ENCODE measurements at regions not wholly inside any gene's neighbourhood (a gene's known extent, or its start where the extent isn't known, plus 50 kb on each side); places are given as distances from the start of the nearest gene placed in this dataset.
A peak's percentile ranks its signal among the peaks of the same experiment; 100 is the strongest.

GRCh38 chr20:24388828-24389380, 80.5 kb upstream of the SYNDIG1 start:
- Histone ChIP-seq H3K27ac (ENCODE audit: low read depth in 1 of 2, low read length in 2 of 2) (no peak overlapping the region), H3K9ac (ENCODE audit: low read depth in 1 of 2, low read length in 2 of 2) (no peak overlapping the region), H3K27me3 (ENCODE audit: control insufficient read depth in 4 of 4, insufficient read depth in 4 of 4, low read length in 3 of 4) (peaks cover 0 to 9% (median 2%) of the 10 kb centered on the region in 4 donors), H3K4me3 (ENCODE audit: low read depth in 1 of 3, low read length in 3 of 3) (no peak overlapping the region), H3K36me3 (ENCODE audit: control insufficient read depth in 4 of 4, insufficient read depth in 3 of 4, low read depth in 1 of 4, low read length in 3 of 4) (no peaks in the 10 kb centered on the region), H3K9me3 (ENCODE audit: control insufficient read depth in 4 of 4, low read length in 3 of 4) (no peaks in the 10 kb centered on the region), H3K4me1 (ENCODE audit: control insufficient read depth in 4 of 4, insufficient read depth in 4 of 4, low read length in 3 of 4) (no peaks in the 10 kb centered on the region)
- no peak for DNase-seq (ENCODE audit: low spot score)
- TF ChIP-seq JUND (IDR thresholded peaks at IDR 0.05) (no peak), REST (IDR thresholded peaks at IDR 0.05) (no peak), TAF1 (conservative IDR thresholded peaks at IDR 0.05) (no peak), GABPA (IDR thresholded peaks at IDR 0.05 in 1 of 2, conservative IDR thresholded peaks at IDR 0.05 in 1 of 2) (no peak), HNF4A (conservative IDR thresholded peaks at IDR 0.05) (no peak), SP1 (IDR thresholded peaks at IDR 0.05) (no peak), ZBTB33 (IDR thresholded peaks at IDR 0.05) (no peak), FOXA2 (IDR thresholded peaks at IDR 0.05) (no peak), MAX (IDR thresholded peaks at IDR 0.05) (no peak)
- 77% methylated on average over 8 of the region's 8 CpGs for WGBS

- no peaks in the 10 kb centered on the region for H3K9me3 ChIP-seq (ENCODE audit: control insufficient read depth in 4 of 4, low read length in 3 of 4)
- TF ChIP-seq ATF3 (IDR thresholded peaks at IDR 0.05) (no peak), FOXA1 (IDR thresholded peaks at IDR 0.05) (no peak), FOXA2 (IDR thresholded peaks at IDR 0.05) (no peak), TAF1 (conservative IDR thresholded peaks at IDR 0.05) (no peak), JUND (IDR thresholded peaks at IDR 0.05) (no peak), CTCF (IDR thresholded peaks at IDR 0.05; ENCODE audit: low read depth, low read length, missing input control) (no peak), MAX (IDR thresholded peaks at IDR 0.05) (no peak), RXRA (IDR thresholded peaks at IDR 0.05) (no peak), NR2F2 (IDR thresholded peaks at IDR 0.05) (no peak), HNF4A (conservative IDR thresholded peaks at IDR 0.05) (no peak), REST (IDR thresholded peaks at IDR 0.05) (no peak), YY1 (IDR thresholded peaks at IDR 0.05) (no peak), HNF4G (IDR thresholded peaks at IDR 0.05) (no peak), RAD21 (IDR thresholded peaks at IDR 0.05) (no peak), GABPA (IDR thresholded peaks at IDR 0.05 in 1 of 2, conservative IDR thresholded peaks at IDR 0.05 in 1 of 2) (no peak), SP1 (IDR thresholded peaks at IDR 0.05) (no peak), ZBTB33 (IDR thresholded peaks at IDR 0.05) (no peak)
Observed at GRCh38 chr20:24385547-24385946, 83.9 kb upstream of the SYNDIG1 start.

More at GRCh38 chr20:24385547-24385946, 83.9 kb upstream of the SYNDIG1 start:
- 79% methylated on average over 5 of the region's 5 CpGs for WGBS
- H3K27me3 ChIP-seq (ENCODE audit: control insufficient read depth in 4 of 4, insufficient read depth in 4 of 4, low read length in 3 of 4) = peaks cover 0 to 5% (median 0%) of the 10 kb centered on the region in 4 donors
- H3K4me1 ChIP-seq (ENCODE audit: control insufficient read depth in 4 of 4, insufficient read depth in 4 of 4, low read length in 3 of 4) = no peaks in the 10 kb centered on the region
- no peaks in the 10 kb centered on the region for H3K36me3 ChIP-seq (ENCODE audit: control insufficient read depth in 4 of 4, insufficient read depth in 3 of 4, low read depth in 1 of 4, low read length in 3 of 4)
- H3K9ac ChIP-seq (ENCODE audit: low read depth in 1 of 2, low read length in 2 of 2) = no peak overlapping the region
- DNase-seq (ENCODE audit: low spot score) = peak; percentile 12
- no peak overlapping the region for H3K27ac ChIP-seq (ENCODE audit: low read depth in 1 of 2, low read length in 2 of 2)
- no peak overlapping the region for H3K4me3 ChIP-seq (ENCODE audit: low read depth in 1 of 3, low read length in 3 of 3)
